ENCODE measurements at regions not wholly inside any gene's neighbourhood (a gene's known extent, or its start where the extent isn't known, plus 50 kb on each side); places are given as distances from the start of the nearest gene placed in this dataset.

- no peak for ATAC-seq
Measured at GRCh38 chr3:110727056-110727455, 344.6 kb upstream of the NECTIN3 start.

GRCh38 chr3:110731148-110731547, 340.5 kb upstream of the NECTIN3 start:
- no peak for ATAC-seq

- no peak for ATAC-seq
Measured at GRCh38 chr3:110732420-110732819, 339.2 kb upstream of the NECTIN3 start.

DNA sequence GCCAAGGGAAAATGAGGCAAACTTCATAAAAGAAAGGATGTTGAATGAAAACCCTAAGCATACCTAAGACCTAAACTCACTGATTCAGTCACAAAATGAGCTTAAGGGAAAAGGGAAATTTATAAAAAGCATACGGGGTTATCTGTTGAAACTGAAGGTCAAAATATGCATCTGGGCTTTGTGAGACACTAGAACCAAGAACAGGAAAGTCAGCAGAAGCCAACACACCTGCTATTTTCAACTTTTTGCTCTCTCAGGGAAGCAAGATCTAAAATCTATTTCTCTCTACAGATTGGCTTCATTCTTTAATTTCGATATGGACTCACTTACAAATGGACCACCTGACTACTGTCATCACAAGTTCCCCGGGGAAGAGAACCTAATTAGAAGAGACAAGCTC, 338.6 kb upstream of the NECTIN3 start:
- ATAC-seq: no peak

DNA sequence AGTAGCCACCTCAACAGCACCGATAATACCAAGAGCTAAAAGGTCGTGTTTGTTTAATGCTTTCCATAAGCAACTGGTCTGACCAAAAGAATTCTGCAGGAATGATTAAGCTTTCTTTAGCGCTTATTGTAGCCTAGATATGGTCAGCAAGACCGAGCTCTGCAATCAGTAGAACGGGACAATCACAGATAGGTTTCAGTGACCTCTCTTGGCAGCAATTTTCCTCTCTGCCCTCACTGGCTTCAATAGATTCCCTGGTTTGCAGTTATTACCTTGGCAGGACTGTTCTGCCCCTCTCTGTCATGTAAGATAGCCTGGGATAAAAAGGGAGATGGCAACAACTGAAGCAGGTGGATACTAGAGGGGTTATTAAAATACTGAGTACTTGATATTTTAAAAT, 337.1 kb upstream of the NECTIN3 start:
- ATAC-seq: no peak

DNA sequence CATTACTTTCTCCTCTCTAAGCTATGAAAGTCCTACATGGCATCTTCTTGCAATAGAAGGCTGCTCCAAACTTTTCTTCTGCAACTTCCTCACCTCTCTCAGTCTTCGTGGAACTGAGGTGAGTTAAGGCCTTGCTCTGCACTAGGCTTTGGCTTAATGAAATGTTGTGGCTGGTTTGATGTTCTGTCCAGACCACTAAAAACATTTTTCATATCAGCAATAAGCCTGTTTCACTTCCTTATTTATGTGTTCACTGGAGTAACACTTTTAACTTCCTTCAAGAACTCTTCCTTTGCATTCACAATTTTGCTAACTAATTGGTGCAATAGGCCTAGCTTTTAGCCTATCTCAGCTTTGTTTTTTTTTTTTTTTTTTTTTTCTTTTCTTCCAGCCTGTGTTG, 335.3 kb upstream of the NECTIN3 start:
- ATAC-seq: no peak

- no peak for ATAC-seq
Measured at GRCh38 chr3:110738531-110738930, 333.1 kb upstream of the NECTIN3 start.

- ATAC-seq: no peak
Measured at GRCh38 chr3:110741891-110742290, 329.7 kb upstream of the NECTIN3 start.

GRCh38 chr3:110743202-110743601, 328.4 kb upstream of the NECTIN3 start:
- no peak for ATAC-seq

DNA sequence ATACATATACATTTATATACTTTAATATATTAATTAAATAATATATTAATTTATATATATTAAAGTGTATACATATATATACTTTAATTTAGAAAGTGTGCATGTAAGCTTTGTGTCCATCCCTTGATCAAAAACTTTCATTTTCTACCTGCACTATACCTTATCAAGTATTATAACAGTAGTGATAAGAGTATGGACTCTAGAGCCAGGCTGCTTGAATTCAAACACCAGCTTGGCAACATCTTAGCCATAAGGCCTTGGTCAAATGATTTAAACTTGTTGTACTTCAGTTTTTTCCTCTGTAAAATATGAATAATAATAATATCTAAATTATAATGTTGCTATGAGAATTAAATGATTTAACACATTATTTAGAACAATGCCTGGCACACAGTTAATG, 327.6 kb upstream of the NECTIN3 start:
- no peak for ATAC-seq

GRCh38 chr3:110744723-110745122, 326.9 kb upstream of the NECTIN3 start:
- ATAC-seq: no peak

DNA sequence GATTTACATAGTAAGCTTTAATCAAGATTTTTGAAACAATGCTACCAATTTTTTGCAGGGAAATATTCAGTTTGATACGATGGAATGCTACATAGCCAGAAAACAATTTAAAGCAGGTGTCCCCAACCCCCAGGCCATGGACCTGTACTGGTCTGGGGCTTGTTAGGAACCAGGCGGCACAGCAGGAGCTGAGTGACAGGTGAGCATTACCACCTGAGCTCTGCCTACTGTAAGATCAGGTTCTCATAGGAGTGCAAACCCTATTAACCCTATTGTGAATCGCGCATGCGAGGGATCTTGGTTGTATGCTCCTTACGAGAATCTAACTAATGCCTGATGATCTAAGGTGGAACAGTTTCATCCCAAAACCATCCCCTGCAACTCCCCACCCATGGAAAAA, 322.6 kb upstream of the NECTIN3 start:
- ATAC-seq: no peak

- ATAC-seq: no peak
Measured at GRCh38 chr3:110750201-110750600, 321.4 kb upstream of the NECTIN3 start.

- ATAC-seq: no peak
Measured at GRCh38 chr3:110752307-110752706, 319.3 kb upstream of the NECTIN3 start.

DNA sequence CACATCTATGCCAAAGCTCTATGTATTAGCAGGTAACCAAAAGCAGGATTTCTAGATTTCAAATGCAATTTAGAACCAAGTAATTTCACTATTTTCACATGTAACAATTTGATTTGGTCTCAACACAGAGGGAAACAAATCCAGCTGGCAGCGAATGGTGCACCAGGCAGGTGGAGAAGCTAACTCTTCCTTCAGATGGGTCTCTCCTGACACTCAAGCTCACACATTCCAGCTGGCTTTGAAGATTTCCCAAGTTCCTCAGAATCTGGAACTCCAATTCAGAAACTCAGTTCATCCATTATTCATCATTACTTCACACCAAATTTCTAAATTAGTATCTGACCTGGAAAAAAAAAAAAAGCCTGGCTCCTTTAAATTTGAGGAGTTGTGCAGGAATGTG, 318.1 kb upstream of the NECTIN3 start:
- ATAC-seq: no peak

- no peak for ATAC-seq
Measured at GRCh38 chr3:110754212-110754916, 317.3 kb upstream of the NECTIN3 start.

DNA sequence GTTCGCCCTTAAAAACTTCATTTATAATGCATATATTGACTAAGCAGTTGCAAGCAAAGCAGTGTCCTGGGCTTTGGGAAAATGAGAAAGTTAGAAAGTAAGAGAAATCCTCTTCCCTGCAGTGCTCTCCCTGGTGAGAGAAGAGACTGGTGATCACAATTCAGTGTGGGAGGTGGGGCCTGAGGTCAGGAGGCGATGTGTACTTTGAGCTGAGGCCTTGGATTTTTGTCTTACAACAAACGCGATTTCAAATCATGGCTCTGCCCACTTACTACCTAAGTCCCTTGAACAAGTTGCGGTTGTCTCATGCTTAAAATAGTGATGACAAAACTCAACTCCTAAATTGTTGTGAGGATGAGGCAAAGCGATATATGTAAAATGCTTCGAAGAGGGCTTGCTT, 316.3 kb upstream of the NECTIN3 start:
- ATAC-seq: no peak

- no peak for ATAC-seq
Measured at GRCh38 chr3:110756705-110757104, 314.9 kb upstream of the NECTIN3 start.

GRCh38 chr3:110758208-110758607, 313.4 kb upstream of the NECTIN3 start:
- ATAC-seq: no peak

GRCh38 chr3:110767156-110767555, 304.5 kb upstream of the NECTIN3 start:
- no peak for ATAC-seq

DNA sequence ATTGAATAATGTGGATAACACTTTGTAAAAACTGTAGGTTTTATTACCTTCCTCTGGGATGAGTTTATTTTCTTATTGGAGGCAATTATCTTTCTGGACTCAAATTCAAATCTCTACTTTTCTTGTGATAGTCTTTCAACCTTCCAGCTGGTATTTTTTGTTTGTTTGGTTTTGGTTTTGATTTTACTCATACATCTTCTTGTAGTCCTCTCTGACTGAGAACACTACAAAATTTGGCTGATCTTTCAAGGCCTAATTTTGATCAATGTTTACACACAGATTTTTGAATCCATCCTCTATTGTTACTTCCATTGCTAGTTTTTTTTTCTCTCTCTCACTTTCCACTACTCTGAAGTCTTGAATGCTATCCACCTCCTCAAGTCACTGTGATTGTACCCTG, 303.8 kb upstream of the NECTIN3 start:
- no peak for ATAC-seq

GRCh38 chr3:110773413-110773954, 298.1 kb upstream of the NECTIN3 start:
- ATAC-seq: no peak

- ATAC-seq: no peak
Measured at GRCh38 chr3:110774496-110775265, 296.9 kb upstream of the NECTIN3 start.

GRCh38 chr3:110779581-110779980, 292.0 kb upstream of the NECTIN3 start:
- no peak for ATAC-seq
